Peyer's patch (tissue), 4 donors: ENCODE measurements at regions not wholly inside any gene's neighbourhood (a gene's known extent, or its start where the extent isn't known, plus 50 kb on each side); places are given as distances from the start of the nearest gene placed in this dataset.

ENCODE experiments used
- POLR2A ChIP-seq, 2 donors: fragments of 450-650 bp; IDR thresholded peaks; one replicate each; pipeline ENCODE4 v1.5.1; 2017; ENCODE audit warnings: antibody characterized with exemption in 2 of 2, mild to moderate bottlenecking in 2 of 2, moderate library complexity in 2 of 2
- TF ChIP-seq, protein P1 (sequence below), 6 experiments: fragments of 450-650 bp in 4 of 6; fragments of 200-600 bp in 2 of 6; sonication (generic) in 1 of 6; IDR thresholded peaks; one replicate each; pipeline ENCODE4 v1.5.1; 2017 to 2019; ENCODE audit warnings: antibody characterized with exemption in 6 of 6, mild to moderate bottlenecking in 3 of 6, moderate library complexity in 1 of 6

DNA sequence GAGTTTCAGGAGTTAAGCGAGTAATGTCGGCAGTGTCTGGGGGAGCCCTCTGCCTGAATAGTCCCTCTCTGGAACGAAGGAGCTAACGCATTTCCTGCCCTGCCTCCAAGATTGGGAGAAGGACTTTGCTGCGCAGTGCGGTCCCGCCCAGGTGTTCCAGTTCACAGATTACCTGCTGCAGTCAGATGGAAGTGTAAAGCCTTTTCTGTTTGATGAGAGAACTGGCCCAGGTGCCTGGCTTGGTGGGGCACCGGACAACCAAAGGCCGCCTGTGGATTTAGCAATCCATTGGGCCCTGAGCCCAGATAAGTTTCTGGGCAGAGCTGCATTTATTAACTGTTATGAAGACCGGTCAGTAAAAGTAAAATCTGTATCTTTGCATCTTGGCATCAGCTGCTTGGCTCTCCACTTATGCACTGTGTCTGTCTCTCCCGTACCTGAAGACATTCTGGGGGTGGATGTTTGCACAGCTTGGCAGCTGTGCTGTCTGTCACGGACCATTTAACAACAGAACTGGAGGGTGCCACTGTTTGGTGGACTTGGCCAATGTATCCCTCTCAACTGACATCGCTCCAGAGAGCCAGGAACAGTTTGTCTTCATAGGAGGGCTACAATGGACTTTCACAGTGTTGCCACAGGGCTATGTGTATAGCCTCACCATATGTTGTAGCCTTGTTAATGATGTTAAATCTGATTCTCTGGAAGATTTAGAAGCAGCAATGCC lies 654.7 kb upstream of the ZWINT start:
- TF ChIP-seq, protein P1, sequence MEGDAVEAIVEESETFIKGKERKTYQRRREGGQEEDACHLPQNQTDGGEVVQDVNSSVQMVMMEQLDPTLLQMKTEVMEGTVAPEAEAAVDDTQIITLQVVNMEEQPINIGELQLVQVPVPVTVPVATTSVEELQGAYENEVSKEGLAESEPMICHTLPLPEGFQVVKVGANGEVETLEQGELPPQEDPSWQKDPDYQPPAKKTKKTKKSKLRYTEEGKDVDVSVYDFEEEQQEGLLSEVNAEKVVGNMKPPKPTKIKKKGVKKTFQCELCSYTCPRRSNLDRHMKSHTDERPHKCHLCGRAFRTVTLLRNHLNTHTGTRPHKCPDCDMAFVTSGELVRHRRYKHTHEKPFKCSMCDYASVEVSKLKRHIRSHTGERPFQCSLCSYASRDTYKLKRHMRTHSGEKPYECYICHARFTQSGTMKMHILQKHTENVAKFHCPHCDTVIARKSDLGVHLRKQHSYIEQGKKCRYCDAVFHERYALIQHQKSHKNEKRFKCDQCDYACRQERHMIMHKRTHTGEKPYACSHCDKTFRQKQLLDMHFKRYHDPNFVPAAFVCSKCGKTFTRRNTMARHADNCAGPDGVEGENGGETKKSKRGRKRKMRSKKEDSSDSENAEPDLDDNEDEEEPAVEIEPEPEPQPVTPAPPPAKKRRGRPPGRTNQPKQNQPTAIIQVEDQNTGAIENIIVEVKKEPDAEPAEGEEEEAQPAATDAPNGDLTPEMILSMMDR (IDR thresholded peaks at IDR 0.05) = no peak
- TF ChIP-seq POLR2A (IDR thresholded peaks at IDR 0.05) = no peak
